ENCODE measurements at regions not wholly inside any gene's neighbourhood (a gene's known extent, or its start where the extent isn't known, plus 50 kb on each side); places are given as distances from the start of the nearest gene placed in this dataset.

DNA sequence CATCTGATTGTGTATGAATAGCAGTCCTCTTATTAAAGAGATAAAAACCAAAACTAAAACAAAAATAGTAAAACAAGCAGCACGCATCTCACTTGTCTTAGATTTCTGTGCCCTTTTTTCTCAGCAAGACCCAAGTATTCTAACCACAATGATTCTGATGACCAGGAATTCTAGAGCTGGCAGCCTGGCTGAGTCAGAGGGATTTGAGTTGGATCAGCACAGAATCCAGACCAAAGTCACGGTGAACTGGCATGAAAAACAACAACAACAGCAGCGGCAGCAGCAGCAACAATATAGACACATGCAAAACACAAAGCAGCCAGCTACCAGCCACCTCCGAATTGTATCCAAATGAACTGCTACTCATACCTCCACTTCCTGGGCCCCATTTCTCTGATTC, 360.5 kb downstream of the KCNRG start:
- no peaks in the 10 kb centered on the region for H3K9me3 ChIP-seq
- no peaks in the 10 kb centered on the region for H3K27me3 ChIP-seq (replicated peaks; ENCODE audit: insufficient read depth)
- H3K36me3 ChIP-seq = no peaks in the 10 kb centered on the region
- 64% methylated on average over 4 of the region's 4 CpGs for WGBS
- no peak for DNase-seq (ENCODE audit: low spot score)
- intact Hi-C loops (cut with DNase I) = no loop called here
- no peaks in the 10 kb centered on the region for H3K4me1 ChIP-seq (replicated peaks)
- H3K27ac ChIP-seq = no peak overlapping the region
- TF ChIP-seq POLR2AphosphoS5 (IDR thresholded peaks at IDR 0.05) = no peak
- TF ChIP-seq POLR2A (IDR thresholded peaks at IDR 0.05) = no peak
- TF ChIP-seq, protein P1, sequence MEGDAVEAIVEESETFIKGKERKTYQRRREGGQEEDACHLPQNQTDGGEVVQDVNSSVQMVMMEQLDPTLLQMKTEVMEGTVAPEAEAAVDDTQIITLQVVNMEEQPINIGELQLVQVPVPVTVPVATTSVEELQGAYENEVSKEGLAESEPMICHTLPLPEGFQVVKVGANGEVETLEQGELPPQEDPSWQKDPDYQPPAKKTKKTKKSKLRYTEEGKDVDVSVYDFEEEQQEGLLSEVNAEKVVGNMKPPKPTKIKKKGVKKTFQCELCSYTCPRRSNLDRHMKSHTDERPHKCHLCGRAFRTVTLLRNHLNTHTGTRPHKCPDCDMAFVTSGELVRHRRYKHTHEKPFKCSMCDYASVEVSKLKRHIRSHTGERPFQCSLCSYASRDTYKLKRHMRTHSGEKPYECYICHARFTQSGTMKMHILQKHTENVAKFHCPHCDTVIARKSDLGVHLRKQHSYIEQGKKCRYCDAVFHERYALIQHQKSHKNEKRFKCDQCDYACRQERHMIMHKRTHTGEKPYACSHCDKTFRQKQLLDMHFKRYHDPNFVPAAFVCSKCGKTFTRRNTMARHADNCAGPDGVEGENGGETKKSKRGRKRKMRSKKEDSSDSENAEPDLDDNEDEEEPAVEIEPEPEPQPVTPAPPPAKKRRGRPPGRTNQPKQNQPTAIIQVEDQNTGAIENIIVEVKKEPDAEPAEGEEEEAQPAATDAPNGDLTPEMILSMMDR (IDR thresholded peaks at IDR 0.05) = no peak
- H3K4me3 ChIP-seq = no peak overlapping the region

DNA sequence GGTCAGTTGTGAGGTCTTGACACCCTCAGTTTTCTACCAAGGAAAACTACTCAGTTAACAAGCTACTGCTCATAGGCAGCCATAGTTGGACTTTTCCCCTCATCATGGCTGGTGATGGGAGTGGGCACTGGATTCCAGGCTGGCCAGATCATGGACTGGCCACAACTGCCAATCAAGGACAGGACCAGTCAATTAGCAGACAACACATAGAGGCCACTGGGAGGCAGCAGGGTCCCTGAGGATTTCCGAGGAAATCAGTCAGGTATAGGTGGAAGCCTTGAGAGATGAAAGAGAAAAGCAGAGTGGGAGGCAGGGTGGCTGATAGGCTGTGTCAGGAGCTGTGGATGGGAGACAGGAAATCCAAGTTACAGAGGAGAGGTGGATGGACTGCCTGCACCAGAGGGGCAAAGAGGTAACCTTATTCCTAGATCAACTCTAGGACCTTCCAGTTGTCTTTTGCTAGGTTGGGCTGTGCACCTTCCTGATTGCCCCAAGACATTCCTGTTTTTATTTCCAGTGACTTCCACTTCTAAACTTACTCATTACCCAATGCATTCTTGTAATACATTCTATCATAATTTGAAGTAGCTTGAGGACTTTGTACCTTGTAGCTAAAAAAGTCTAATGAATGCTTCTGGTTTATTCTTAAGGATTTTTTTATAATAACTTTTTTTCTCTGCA, 361.8 kb downstream of the KCNRG start:
- DNase-seq (ENCODE audit: low spot score) = no peak
- no peaks in the 10 kb centered on the region for H3K36me3 ChIP-seq
- H3K27me3 ChIP-seq (replicated peaks; ENCODE audit: insufficient read depth) = no peaks in the 10 kb centered on the region
- H3K27ac ChIP-seq = no peak overlapping the region
- no peaks in the 10 kb centered on the region for H3K9me3 ChIP-seq
- no peak overlapping the region for H3K4me3 ChIP-seq
- TF ChIP-seq, protein P1 (IDR thresholded peaks at IDR 0.05) = no peak
- TF ChIP-seq POLR2A (IDR thresholded peaks at IDR 0.05) (no peak), POLR2AphosphoS5 (IDR thresholded peaks at IDR 0.05) (no peak)
- H3K4me1 ChIP-seq (replicated peaks) = no peaks in the 10 kb centered on the region
- intact Hi-C loops (cut with DNase I) = no loop called here
- WGBS = 76% methylated on average over 1 of the region's 1 CpG

DNA sequence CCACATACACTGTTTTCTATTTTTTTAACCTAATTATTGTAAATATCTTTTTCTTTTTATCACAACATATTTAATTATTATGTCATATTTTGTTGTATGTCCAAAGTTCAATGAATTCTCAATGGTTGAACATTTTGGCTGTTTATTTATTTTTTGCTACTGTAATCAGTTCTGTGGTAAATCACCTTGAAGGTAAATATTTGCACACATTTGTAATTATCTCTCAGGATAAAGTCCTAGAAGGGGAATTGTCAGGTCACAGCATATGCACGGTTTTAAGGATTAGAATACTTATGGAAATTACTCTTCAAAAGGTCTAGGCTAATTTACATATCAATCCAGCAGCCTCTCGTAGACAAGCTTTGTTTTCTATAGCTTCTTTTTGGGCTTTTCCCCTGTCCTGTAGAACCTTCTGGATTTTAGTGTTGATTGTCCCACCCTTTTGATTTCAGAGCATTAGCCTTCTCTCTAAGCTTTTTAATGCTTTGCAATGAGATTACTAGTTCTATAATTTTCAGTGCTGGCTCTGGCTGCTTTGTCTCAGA, 362.6 kb downstream of the KCNRG start:
- H3K36me3 ChIP-seq = no peaks in the 10 kb centered on the region
- intact Hi-C loops (cut with DNase I) = no loop called here
- WGBS = 88% methylated on average over 2 of the region's 2 CpGs
- no peak overlapping the region for H3K27ac ChIP-seq
- DNase-seq (ENCODE audit: low spot score) = no peak
- no peak overlapping the region for H3K4me3 ChIP-seq
- no peaks in the 10 kb centered on the region for H3K27me3 ChIP-seq (replicated peaks; ENCODE audit: insufficient read depth)
- TF ChIP-seq, protein P1 (IDR thresholded peaks at IDR 0.05) = no peak
- TF ChIP-seq POLR2A (IDR thresholded peaks at IDR 0.05) (no peak), POLR2AphosphoS5 (IDR thresholded peaks at IDR 0.05) (no peak)
- H3K4me1 ChIP-seq (replicated peaks) = no peaks in the 10 kb centered on the region
- H3K9me3 ChIP-seq = no peaks in the 10 kb centered on the region

DNA sequence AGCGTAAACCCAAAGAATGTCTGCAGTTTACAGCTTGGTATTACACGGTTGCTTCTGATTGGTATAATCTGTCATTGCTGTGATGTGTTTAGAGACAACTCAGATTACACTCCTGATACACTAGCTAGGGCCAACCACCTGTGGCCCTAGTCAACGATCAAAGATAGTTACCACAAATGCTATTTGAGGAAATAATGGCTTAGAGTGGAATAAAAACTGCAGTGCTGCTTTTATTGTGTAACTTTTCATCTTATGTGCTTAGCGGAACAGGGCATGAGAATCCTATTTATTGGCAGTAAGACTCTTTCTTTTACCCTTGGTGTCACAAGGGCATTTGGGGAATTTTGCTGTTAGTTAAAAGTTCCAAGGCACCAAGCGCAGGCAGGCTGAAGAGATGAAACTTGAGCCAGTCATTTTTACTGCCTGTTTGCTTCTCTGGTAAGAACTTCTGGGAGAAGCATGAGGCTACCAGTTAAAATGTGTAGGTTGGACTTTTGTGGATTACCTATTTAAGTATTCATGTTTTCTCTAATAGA, 363.3 kb downstream of the KCNRG start:
- Histone ChIP-seq H3K4me1 (replicated peaks) (no peaks in the 10 kb centered on the region), H3K27me3 (replicated peaks; ENCODE audit: insufficient read depth) (no peaks in the 10 kb centered on the region), H3K36me3 (no peaks in the 10 kb centered on the region), H3K4me3 (no peak overlapping the region), H3K9me3 (no peaks in the 10 kb centered on the region), H3K27ac (no peak overlapping the region)
- intact Hi-C loops (cut with DNase I) = no loop called here
- TF ChIP-seq POLR2AphosphoS5 (IDR thresholded peaks at IDR 0.05) = no peak
- TF ChIP-seq POLR2A (IDR thresholded peaks at IDR 0.05) = no peak
- TF ChIP-seq, protein P1 (IDR thresholded peaks at IDR 0.05) = no peak
- WGBS = 36% methylated on average over 5 of the region's 5 CpGs
- DNase-seq (ENCODE audit: low spot score) = no peak

DNA sequence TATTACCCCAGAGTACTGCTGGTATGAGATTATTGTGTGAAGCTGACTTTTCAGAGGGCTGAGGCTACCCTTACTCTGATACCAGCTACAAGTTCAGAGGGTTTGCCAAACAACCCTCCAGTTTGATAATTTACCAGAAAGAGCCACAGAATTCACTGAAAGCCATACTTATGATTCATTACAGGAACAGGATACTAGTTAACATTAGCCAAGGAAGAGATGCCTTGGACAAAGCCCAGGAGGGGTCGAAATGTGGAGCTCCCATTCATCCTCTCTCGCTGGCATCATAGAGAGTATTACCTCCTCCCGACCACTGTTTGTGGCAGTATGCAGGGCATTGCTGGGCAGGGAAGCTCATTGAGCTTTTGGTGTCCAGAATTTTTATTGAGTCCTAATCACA, 364.3 kb downstream of the KCNRG start:
- no peak for DNase-seq (ENCODE audit: low spot score)
- TF ChIP-seq POLR2A (IDR thresholded peaks at IDR 0.05) (no peak), POLR2AphosphoS5 (IDR thresholded peaks at IDR 0.05) (no peak)
- TF ChIP-seq, protein P1 (IDR thresholded peaks at IDR 0.05) = no peak
- no peak overlapping the region for H3K27ac ChIP-seq
- intact Hi-C loops (cut with DNase I) = no loop called here
- 93% methylated on average over 3 of the region's 3 CpGs for WGBS
- H3K4me3 ChIP-seq = no peak overlapping the region
- no peaks in the 10 kb centered on the region for H3K4me1 ChIP-seq (replicated peaks)
- no peaks in the 10 kb centered on the region for H3K36me3 ChIP-seq
- no peaks in the 10 kb centered on the region for H3K9me3 ChIP-seq
- no peaks in the 10 kb centered on the region for H3K27me3 ChIP-seq (replicated peaks; ENCODE audit: insufficient read depth)

All from prostate gland (tissue), 2 donors.